SK-N-SH (cell line): ENCODE measurements at regions not wholly inside any gene's neighbourhood (a gene's known extent, or its start where the extent isn't known, plus 50 kb on each side); places are given as distances from the start of the nearest gene placed in this dataset.

ENCODE experiments used
- CTCF ChIA-PET: fragments of 300-600, 350-600 bp; formaldehyde crosslinking; extraction: SDS; loops from one replicate; lab custom pipeline; 2021; lab: Yijun Ruan, JAX
- POLR2A ChIA-PET: fragments of 350-600 bp; sonication (Branson Sonifier 250); formaldehyde crosslinking; extraction: SDS; loops from one replicate; lab custom pipeline; 2020; ENCODE audit warnings: antibody characterized with exemption, inconsistent platforms; lab: Yijun Ruan, JAX
- DNase-seq: peaks from one replicate; pipeline ENCODE4 v3.0.0; 2012
- H2AFZ ChIP-seq: fragments of 200-600 bp; sonication (generic); 2 replicates; pipeline ENCODE4 v1.8.1; 2016; ENCODE audit warnings: antibody characterized with exemption, mild to moderate bottlenecking, low read depth
- H3F3A ChIP-seq: fragments of 200-600 bp; sonication (generic); replicated peaks from 2 replicates; pipeline ENCODE3; 2016; ENCODE audit warnings: antibody characterized with exemption, mild to moderate bottlenecking; ENCODE audit not compliant: insufficient read depth
- H3K27ac ChIP-seq, 2 experiments: fragments of 200-500 bp in 1 of 2; fragments of 200-600 bp in 1 of 2; sonication (Bioruptor generic) in 1 of 2; sonication (generic), shearing (Covaris generic) in 1 of 2; 2 replicates each; pipeline versions ENCODE4 v1.5.1 to v1.6.1; 2014 to 2016; ENCODE audit warnings: low read depth in 2 of 2, inconsistent platforms in 1 of 2, low read length in 1 of 2, mild to moderate bottlenecking in 1 of 2, mixed read lengths in 1 of 2
- H3K27me3 ChIP-seq: fragments of 200-600 bp; sonication (generic), shearing (Covaris generic); 2 replicates; pipeline ENCODE4 v1.6.1; 2016; ENCODE audit warnings: mixed run types; ENCODE audit not compliant: insufficient read depth
- H3K36me3 ChIP-seq, 2 experiments: fragments of 200-500 bp in 1 of 2; fragments of 200-600 bp in 1 of 2; sonication (Bioruptor generic) in 1 of 2; sonication (generic) in 1 of 2; replicated peaks in 1 of 2; 2 replicates each; pipeline versions ENCODE3 to v1.5.1; 2014 to 2016; ENCODE audit warnings: low read length in 1 of 2, mild to moderate bottlenecking in 1 of 2; ENCODE audit not compliant: insufficient read depth in 2 of 2, control insufficient read depth in 1 of 2
- H3K4me1 ChIP-seq, 2 experiments: fragments of 200-500 bp in 1 of 2; fragments of 200-600 bp in 1 of 2; sonication (Bioruptor generic) in 1 of 2; sonication (generic), shearing (Covaris generic) in 1 of 2; 2 replicates each; pipeline versions ENCODE4 v1.5.1 to v1.6.1; 2014 to 2016; ENCODE audit warnings: low read depth in 1 of 2, low read length in 1 of 2, mixed run types in 1 of 2; ENCODE audit not compliant: insufficient read depth in 2 of 2, control insufficient read depth in 1 of 2
- H3K4me2 ChIP-seq: fragments of 200-600 bp; sonication (generic), shearing (Covaris generic); 2 replicates; pipeline ENCODE4 v1.6.1; 2017; ENCODE audit warnings: mixed run types
- H3K4me3 ChIP-seq, 2 experiments: fragments of 200-500 bp in 1 of 2; fragments of 200-600 bp in 1 of 2; sonication (Bioruptor generic) in 1 of 2; sonication (generic), shearing (Covaris generic) in 1 of 2; 2 replicates each; pipeline versions ENCODE4 v1.5.1 to v1.8.1; 2014 to 2016; ENCODE audit warnings: low read depth in 2 of 2, inconsistent platforms in 1 of 2, low read length in 1 of 2, mild to moderate bottlenecking in 1 of 2, mixed read lengths in 1 of 2, moderate library complexity in 1 of 2
- H3K79me2 ChIP-seq: fragments of 200-600 bp; sonication (generic); 2 replicates; pipeline ENCODE4 v1.8.1; 2017; ENCODE audit warnings: mild to moderate bottlenecking; ENCODE audit not compliant: insufficient read depth
- H3K9ac ChIP-seq: fragments of 200-600 bp; sonication (generic); 2 replicates; pipeline ENCODE4 v1.6.1; 2017; ENCODE audit warnings: mixed run types
- H3K9me2 ChIP-seq: fragments of 200-600 bp; sonication (generic); 2 replicates; pipeline ENCODE4 v1.6.1; 2017; ENCODE audit warnings: mixed run types
- H3K9me3 ChIP-seq: fragments of 200-600 bp; sonication (generic); 2 replicates; pipeline ENCODE4 v1.6.1; 2017; ENCODE audit warnings: mixed run types, mild to moderate bottlenecking, moderate library complexity
- H4K20me1 ChIP-seq: fragments of 200-600 bp; sonication (generic); 2 replicates; pipeline ENCODE4 v1.6.1; 2017; ENCODE audit warnings: mild to moderate bottlenecking, mixed run types; ENCODE audit not compliant: insufficient read depth
- CHD2 ChIP-seq: fragments of 150-350 bp; IDR thresholded peaks from 2 replicates; pipeline ENCODE4 v1.6.1; 2018; ENCODE audit warnings: low read length; ENCODE audit not compliant: partially characterized antibody
- ELF1 ChIP-seq: IDR thresholded peaks from 2 replicates; pipeline ENCODE4 v1.4.0; 2012
- FOSL2 ChIP-seq: IDR thresholded peaks from 2 replicates; pipeline ENCODE4 v1.4.0; 2012; ENCODE audit warnings: low read depth, mild to moderate bottlenecking, moderate library complexity, borderline replicate concordance
- FOXJ3 ChIP-seq: sonication (generic); formaldehyde crosslinking; IDR thresholded peaks from 2 replicates; pipeline ENCODE4 v1.5.1; 2020; ENCODE audit warnings: mild to moderate bottlenecking, missing genetic modification reagents
- GABPA ChIP-seq: IDR thresholded peaks from 2 replicates; pipeline ENCODE4 v1.4.0; 2012; ENCODE audit warnings: low read depth, mild to moderate bottlenecking
- GATA2 ChIP-seq: sonication (generic); formaldehyde crosslinking; IDR thresholded peaks from 2 replicates; pipeline ENCODE4 v1.5.0; 2020; ENCODE audit warnings: mild to moderate bottlenecking, missing genetic modification reagents
- MEF2A ChIP-seq: IDR thresholded peaks from 2 replicates; pipeline ENCODE4 v1.4.0; 2012; ENCODE audit warnings: low read depth, borderline replicate concordance
- RAD21 ChIP-seq: IDR thresholded peaks from 2 replicates; pipeline ENCODE4 v1.6.1; 2012; ENCODE audit warnings: mild to moderate bottlenecking, low read length
- RCOR1 ChIP-seq: fragments of 150-350 bp; IDR thresholded peaks from 2 replicates; pipeline ENCODE4 v1.6.1; 2017; ENCODE audit warnings: antibody characterized with exemption, low read length
- REST ChIP-seq: IDR thresholded peaks from 2 replicates; pipeline ENCODE4 v1.6.1; 2012; ENCODE audit warnings: mild to moderate bottlenecking, low read depth, low read length, moderate library complexity
- RXRA ChIP-seq: IDR thresholded peaks from 2 replicates; pipeline ENCODE4 v1.4.0; 2012; ENCODE audit warnings: low read depth, mild to moderate bottlenecking, borderline replicate concordance
- SIN3A ChIP-seq: IDR thresholded peaks from 2 replicates; pipeline ENCODE4 v1.6.1; 2012; ENCODE audit warnings: low read depth, mild to moderate bottlenecking, low read length, moderate library complexity, borderline replicate concordance
- ZBTB33 ChIP-seq: IDR thresholded peaks from 2 replicates; pipeline ENCODE4 v1.4.0; 2012; ENCODE audit warnings: low read depth, borderline replicate concordance
- WGBS: methylation state at CpG from one replicate; pipeline ENCODE4 v1.1.6; 2017; ENCODE audit warnings: low lambda C conversion rate; 5-methylcytosine and 5-hydroxymethylcytosine counted together
- TF ChIP-seq, protein P1 (sequence below): fragments of 200-600 bp; sonication (generic); IDR thresholded peaks from 2 replicates; pipeline ENCODE4 v1.6.1; 2017; ENCODE audit warnings: antibody characterized with exemption, mild to moderate bottlenecking, moderate library complexity
- TF ChIP-seq, protein P2 (sequence below): IDR thresholded peaks from 2 replicates; pipeline ENCODE4; 2012
- TF ChIP-seq, protein P3 (sequence below): IDR thresholded peaks from 2 replicates; pipeline ENCODE4 v1.4.0; 2012; ENCODE audit warnings: low read depth
- TF ChIP-seq, protein P4 (sequence below): fragments of 150-350 bp; IDR thresholded peaks from 2 replicates; pipeline ENCODE4 v1.6.1; 2016; ENCODE audit warnings: mild to moderate bottlenecking, low read depth, low read length

DNA sequence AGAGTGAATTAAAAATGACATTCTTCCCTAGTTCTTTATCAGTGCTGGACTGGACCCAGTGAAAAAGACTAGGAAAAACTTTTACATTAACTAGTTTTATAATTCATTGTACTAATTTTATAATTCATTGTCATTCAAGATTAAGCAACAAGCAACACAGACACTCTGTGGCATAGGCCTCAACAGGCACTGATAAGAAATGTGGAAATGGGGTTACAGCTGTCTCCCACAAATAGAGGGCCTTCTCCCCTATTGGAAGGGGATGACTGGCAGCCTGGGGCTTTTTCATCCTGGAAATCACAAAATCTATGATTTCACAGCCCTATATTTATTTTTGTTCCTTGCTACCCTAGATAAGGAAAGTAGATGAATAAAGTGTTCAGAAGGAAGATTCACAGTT lies 370.6 kb downstream of the GBE1 start (continued):
- TF ChIP-seq, protein P1, sequence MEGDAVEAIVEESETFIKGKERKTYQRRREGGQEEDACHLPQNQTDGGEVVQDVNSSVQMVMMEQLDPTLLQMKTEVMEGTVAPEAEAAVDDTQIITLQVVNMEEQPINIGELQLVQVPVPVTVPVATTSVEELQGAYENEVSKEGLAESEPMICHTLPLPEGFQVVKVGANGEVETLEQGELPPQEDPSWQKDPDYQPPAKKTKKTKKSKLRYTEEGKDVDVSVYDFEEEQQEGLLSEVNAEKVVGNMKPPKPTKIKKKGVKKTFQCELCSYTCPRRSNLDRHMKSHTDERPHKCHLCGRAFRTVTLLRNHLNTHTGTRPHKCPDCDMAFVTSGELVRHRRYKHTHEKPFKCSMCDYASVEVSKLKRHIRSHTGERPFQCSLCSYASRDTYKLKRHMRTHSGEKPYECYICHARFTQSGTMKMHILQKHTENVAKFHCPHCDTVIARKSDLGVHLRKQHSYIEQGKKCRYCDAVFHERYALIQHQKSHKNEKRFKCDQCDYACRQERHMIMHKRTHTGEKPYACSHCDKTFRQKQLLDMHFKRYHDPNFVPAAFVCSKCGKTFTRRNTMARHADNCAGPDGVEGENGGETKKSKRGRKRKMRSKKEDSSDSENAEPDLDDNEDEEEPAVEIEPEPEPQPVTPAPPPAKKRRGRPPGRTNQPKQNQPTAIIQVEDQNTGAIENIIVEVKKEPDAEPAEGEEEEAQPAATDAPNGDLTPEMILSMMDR: no peak
- TF ChIP-seq, protein P2, sequence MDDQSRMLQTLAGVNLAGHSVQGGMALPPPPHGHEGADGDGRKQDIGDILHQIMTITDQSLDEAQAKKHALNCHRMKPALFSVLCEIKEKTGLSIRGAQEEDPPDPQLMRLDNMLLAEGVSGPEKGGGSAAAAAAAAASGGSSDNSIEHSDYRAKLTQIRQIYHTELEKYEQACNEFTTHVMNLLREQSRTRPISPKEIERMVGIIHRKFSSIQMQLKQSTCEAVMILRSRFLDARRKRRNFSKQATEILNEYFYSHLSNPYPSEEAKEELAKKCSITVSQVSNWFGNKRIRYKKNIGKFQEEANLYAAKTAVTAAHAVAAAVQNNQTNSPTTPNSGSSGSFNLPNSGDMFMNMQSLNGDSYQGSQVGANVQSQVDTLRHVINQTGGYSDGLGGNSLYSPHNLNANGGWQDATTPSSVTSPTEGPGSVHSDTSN: no peak
- TF ChIP-seq ELF1 (no peak), RXRA (no peak), RAD21 (no peak)

GRCh38 chr3:81388191-81388590 lies 373.3 kb downstream of the GBE1 start:
- Histone ChIP-seq H3K27ac (no peak overlapping the region), H3K9me2 (no peaks in the 10 kb centered on the region), H3K9ac (no peak overlapping the region), H3K4me1 (no peaks in the 10 kb centered on the region), H3K27me3 (0 out of 2 replicates have a peak, but pooled peaks cover 3% of the 10 kb centered on the region), H3K79me2 (no peaks in the 10 kb centered on the region), H3K9me3 (no peaks in the 10 kb centered on the region), H3K4me2 (no peak overlapping the region), H3K4me3 (no peak overlapping the region), H3K36me3 (no peaks in the 10 kb centered on the region), H2AFZ (no peak overlapping the region), H3F3A (no peaks in the 10 kb centered on the region), H4K20me1 (no peaks in the 10 kb centered on the region)
- TF ChIP-seq, protein P2: no peak
- TF ChIP-seq, protein P3, sequence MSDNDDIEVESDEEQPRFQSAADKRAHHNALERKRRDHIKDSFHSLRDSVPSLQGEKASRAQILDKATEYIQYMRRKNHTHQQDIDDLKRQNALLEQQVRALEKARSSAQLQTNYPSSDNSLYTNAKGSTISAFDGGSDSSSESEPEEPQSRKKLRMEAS: no peak
- TF ChIP-seq GATA2: no peak
- TF ChIP-seq CHD2: no peak
- TF ChIP-seq ZBTB33: no peak
- TF ChIP-seq FOSL2: no peak
- TF ChIP-seq, protein P4, sequence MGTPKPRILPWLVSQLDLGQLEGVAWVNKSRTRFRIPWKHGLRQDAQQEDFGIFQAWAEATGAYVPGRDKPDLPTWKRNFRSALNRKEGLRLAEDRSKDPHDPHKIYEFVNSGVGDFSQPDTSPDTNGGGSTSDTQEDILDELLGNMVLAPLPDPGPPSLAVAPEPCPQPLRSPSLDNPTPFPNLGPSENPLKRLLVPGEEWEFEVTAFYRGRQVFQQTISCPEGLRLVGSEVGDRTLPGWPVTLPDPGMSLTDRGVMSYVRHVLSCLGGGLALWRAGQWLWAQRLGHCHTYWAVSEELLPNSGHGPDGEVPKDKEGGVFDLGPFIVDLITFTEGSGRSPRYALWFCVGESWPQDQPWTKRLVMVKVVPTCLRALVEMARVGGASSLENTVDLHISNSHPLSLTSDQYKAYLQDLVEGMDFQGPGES: no peak
- no peak for TF ChIP-seq SIN3A
- TF ChIP-seq MEF2A: no peak
- TF ChIP-seq RCOR1: no peak
- no peak for TF ChIP-seq FOXJ3 (CRISPR knock-in tag)
- no peak for TF ChIP-seq REST
- TF ChIP-seq, protein P1: no peak
- TF ChIP-seq GABPA: no peak
- TF ChIP-seq RXRA: no peak
- no peak for DNase-seq
- 66% methylated on average over 4 of the region's 4 CpGs for WGBS
- ChIA-PET CTCF (interaction anchor here (0.9 to 1.3 kb wide), 2 partner anchors 31 to 522 kb away, joined by 4 read pairs; no protein-coding TSS in a partner anchor), POLR2A (no interaction called here)
